AG04450 (cell line): ENCODE measurements at regions not wholly inside any gene's neighbourhood (a gene's known extent, or its start where the extent isn't known, plus 50 kb on each side); places are given as distances from the start of the nearest gene placed in this dataset.

ENCODE experiments used
- CTCF ChIA-PET: fragments of 300-600, 350-600 bp; formaldehyde crosslinking; extraction: SDS; loops from one replicate; lab custom pipeline; 2022; ENCODE audit warnings: antibody characterized with exemption, inconsistent platforms; lab: Charles Lee
- POLR2A ChIA-PET: fragments of 350-600 bp; formaldehyde crosslinking; extraction: SDS; loops from one replicate; lab custom pipeline; 2021; ENCODE audit warnings: antibody characterized with exemption, inconsistent platforms; lab: Yijun Ruan, JAX
- DNase-seq: peaks from one replicate; pipeline ENCODE4 v3.0.0-alpha.2; 2011; ENCODE audit warnings: low read depth, low spot score
- H3K27ac ChIP-seq: one replicate; pipeline ENCODE4 v1.5.1; 2012; ENCODE audit warnings: low read depth, low read length, control low read depth
- H3K27me3 ChIP-seq: one replicate; pipeline ENCODE4 v1.6.0; 2012; ENCODE audit warnings: low read length; ENCODE audit not compliant: control insufficient read depth, insufficient read depth
- H3K4me3 ChIP-seq: 2 replicates; pipeline ENCODE4 v1.5.1; 2011; ENCODE audit warnings: mild to moderate bottlenecking, low read depth, low read length, control low read depth
- H3K9me3 ChIP-seq: 2 replicates; pipeline ENCODE4 v1.5.1; 2012; ENCODE audit warnings: low read length; ENCODE audit not compliant: control insufficient read depth, insufficient read depth
- TF ChIP-seq, protein P1 (sequence below): IDR thresholded peaks from 2 replicates; pipeline ENCODE4 v1.5.1; 2011; ENCODE audit warnings: low read depth, low read length, control low read depth, inconsistent platforms

DNA sequence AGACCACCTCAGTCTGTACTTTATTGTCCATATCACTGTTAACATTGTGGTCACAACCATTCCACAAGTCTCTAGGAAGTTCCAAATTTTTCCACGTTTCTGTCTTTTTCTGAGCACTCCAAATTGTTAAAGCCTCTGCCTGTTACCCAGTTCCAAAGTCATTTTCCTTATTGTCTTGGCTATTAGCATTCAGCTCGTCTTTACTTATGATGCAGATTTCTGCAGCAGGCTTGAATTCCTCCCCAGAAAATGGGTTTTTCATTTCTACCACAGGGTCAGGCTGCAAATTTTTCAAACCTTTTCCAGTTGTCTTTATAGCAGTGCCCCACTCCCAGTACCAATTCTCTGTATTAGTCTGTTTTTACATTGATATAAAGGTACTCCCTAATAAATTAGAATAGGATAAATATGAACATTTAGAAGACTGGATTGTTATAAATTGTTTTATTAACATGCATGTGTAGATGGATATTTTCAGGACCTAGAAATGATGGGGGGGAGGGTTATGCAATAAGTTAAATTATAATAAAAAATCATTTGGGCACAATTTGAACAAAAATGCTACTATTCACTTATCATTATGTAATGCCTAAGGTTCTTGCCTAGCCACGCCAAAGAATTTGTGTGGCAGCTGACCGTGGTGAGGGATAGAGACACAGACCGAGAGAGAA, 595.3 kb upstream of the ADGRB3 start:
- Histone ChIP-seq H3K27ac (no peak overlapping the region), H3K9me3 (peaks cover 4% of the 10 kb centered on the region), H3K4me3 (no peak overlapping the region), H3K27me3 (no peaks in the 10 kb centered on the region)
- no peak for DNase-seq
- ChIA-PET POLR2A (no interaction called here), CTCF (no interaction called here)
- TF ChIP-seq, protein P1, sequence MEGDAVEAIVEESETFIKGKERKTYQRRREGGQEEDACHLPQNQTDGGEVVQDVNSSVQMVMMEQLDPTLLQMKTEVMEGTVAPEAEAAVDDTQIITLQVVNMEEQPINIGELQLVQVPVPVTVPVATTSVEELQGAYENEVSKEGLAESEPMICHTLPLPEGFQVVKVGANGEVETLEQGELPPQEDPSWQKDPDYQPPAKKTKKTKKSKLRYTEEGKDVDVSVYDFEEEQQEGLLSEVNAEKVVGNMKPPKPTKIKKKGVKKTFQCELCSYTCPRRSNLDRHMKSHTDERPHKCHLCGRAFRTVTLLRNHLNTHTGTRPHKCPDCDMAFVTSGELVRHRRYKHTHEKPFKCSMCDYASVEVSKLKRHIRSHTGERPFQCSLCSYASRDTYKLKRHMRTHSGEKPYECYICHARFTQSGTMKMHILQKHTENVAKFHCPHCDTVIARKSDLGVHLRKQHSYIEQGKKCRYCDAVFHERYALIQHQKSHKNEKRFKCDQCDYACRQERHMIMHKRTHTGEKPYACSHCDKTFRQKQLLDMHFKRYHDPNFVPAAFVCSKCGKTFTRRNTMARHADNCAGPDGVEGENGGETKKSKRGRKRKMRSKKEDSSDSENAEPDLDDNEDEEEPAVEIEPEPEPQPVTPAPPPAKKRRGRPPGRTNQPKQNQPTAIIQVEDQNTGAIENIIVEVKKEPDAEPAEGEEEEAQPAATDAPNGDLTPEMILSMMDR, result no peak

DNA sequence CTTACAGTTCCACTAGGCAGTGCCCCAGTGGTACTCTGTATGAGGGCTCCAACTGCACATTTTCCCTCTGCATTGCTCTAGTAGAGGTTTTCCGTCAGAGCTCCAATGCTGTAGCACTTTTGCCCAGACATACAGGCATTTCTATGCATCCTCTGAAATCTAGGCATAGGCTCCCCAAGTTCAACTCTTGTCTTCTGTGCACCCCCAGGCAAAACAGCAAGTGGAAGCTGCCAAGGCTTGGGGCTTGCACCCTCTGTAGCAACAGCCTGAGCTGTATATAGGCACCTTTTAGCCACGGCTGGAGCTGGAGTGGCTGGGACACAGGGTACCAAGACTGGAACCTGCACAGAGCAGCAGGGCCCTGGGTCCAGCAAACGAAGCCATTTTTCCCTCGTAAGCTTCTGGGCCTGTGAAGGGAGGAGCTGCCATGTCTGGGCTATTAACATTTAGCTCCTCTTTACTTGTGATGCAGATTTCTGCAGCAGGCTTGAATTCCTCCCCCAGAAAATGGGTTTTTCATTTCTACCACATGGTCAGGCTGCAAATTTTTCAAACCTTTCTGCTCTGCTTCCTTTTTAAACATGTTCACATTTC, 596.2 kb upstream of the ADGRB3 start:
- Histone ChIP-seq H3K27me3 (no peaks in the 10 kb centered on the region), H3K4me3 (no peak overlapping the region), H3K9me3 (peaks cover 4% of the 10 kb centered on the region), H3K27ac (no peak overlapping the region)
- POLR2A ChIA-PET, result no interaction called here
- CTCF ChIA-PET, result no interaction called here
- TF ChIP-seq, protein P1, result no peak
- no peak for DNase-seq

DNA sequence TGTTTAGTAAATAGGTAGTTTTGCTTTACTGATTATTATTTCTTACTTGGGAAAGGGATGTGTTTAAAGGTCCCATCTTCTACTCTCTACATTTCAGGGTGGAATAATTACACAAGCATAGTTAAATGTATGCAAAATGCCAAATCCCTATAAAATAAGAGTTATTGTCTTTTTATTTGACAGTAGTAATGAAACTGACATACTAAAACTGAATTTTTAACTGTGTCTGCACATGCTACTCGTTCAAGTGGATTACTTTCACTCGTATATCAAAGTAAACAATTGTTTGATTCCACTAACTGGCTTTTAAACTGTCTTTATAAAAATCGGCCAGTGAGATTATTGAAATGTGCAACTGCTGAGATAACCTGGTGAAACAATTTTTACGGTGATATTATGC, 602.9 kb upstream of the ADGRB3 start:
- no peaks in the 10 kb centered on the region; the same call in 1 of the 2 replicates for H3K9me3 ChIP-seq
- no peak overlapping the region for H3K4me3 ChIP-seq
- no peak for DNase-seq
- no peak overlapping the region for H3K27ac ChIP-seq
- TF ChIP-seq, protein P1, result no peak
- H3K27me3 ChIP-seq, result no peaks in the 10 kb centered on the region
- CTCF ChIA-PET, result no interaction called here
- POLR2A ChIA-PET, result no interaction called here

DNA sequence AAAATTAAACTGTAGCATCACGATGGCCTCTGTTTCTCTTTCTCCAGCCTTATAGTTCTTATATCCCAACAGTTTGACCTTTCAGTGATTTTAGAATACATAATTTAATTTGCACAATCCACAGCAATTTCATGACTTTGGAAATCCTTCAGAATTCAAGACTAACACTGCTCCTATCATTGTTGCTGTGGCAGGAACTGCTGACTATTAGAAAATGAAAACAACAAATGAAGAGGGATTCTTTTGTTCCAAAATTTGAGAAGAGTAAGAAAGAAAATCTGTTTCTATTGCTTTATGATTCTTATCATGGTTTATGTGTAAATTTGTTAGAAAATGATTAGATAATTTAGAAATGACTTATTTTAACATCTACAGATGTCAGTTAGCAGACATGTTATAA, 604.0 kb upstream of the ADGRB3 start:
- CTCF ChIA-PET, result no interaction called here
- Histone ChIP-seq H3K27me3 (no peaks in the 10 kb centered on the region), H3K27ac (no peak overlapping the region), H3K4me3 (no peak overlapping the region), H3K9me3 (no peaks in the 10 kb centered on the region; the same call in 1 of the 2 replicates)
- TF ChIP-seq, protein P1, result no peak
- POLR2A ChIA-PET, result no interaction called here
- DNase-seq, result no peak

DNA sequence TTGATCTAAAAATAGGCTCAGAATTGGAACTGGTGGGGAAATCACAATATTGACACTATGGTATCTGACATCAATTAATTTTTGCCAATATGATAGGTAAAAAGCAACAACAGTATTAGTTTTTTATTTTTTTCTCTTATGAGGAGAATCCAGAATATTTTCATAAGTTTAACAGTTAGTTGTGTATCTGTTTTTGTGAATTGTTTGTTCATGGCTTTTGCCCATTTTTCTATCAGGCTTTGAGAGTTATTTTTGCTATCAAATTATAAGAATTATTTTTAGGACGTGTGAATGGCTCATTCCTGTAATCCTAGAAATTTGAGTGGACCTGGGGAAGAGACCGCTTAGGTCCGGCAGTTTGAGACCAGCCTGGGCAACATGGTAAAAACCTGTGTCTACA, 608.6 kb upstream of the ADGRB3 start:
- CTCF ChIA-PET, result no interaction called here

More for the DNA sequence above, 608.6 kb upstream of the ADGRB3 start:
- Histone ChIP-seq H3K27me3 (no peaks in the 10 kb centered on the region), H3K4me3 (no peak overlapping the region), H3K27ac (no peak overlapping the region), H3K9me3 (no peaks in the 10 kb centered on the region)
- no peak for DNase-seq
- TF ChIP-seq, protein P1, result no peak
- POLR2A ChIA-PET, result no interaction called here
